Inflammatory macrophage treated with lipopolysaccharide for 1 hour (primary cell): ENCODE measurements at regions not wholly inside any gene's neighbourhood (a gene's known extent, or its start where the extent isn't known, plus 50 kb on each side); places are given as distances from the start of the nearest gene placed in this dataset.
"Not testable (repeated sequence)": the region's sequence is repeated elsewhere in the genome, so short reads cannot be mapped to it uniquely, and the experiment has no call there.

Experiments used
- DNase-seq, 2 donors: peaks; one replicate each; pipeline ENCODE4 v3.0.0-alpha.2; 2020 to 2022

DNA sequence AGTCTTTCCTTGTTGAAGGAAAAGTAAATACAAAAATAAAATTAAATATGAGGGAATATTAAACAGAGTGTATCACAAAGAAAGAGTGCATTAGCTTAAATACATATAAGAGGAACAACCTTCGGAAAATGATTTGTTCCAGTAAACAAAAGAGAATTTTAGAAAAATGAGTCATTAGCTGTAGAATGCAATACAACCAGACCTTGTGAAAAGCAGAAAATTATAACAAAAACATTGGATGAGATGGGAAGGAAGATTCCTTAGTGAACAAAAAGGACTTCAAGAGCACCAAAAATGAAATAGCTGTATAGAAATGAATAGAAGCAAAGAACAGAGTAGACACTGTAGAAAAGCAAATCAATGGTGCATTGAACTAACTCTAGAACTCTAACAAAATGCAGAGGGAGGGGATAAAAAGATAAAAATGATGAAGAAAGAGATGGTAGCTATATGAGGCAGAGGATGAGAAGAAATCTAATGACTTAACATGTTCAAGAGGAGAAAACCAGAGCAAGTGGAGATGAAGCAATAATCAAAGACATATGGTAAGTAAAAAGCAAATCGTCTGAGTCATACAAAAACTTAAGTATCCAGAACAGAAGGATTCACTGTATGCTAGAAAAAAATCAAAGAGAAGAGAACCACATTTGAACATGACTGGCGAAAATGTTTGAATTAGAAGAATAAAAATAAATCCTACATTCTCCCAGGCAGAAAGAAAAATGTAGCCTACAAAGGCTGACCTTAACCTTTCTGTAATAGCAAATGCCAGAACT lies 190.5 kb downstream of the TMEM26 start:
- no peak for DNase-seq

DNA sequence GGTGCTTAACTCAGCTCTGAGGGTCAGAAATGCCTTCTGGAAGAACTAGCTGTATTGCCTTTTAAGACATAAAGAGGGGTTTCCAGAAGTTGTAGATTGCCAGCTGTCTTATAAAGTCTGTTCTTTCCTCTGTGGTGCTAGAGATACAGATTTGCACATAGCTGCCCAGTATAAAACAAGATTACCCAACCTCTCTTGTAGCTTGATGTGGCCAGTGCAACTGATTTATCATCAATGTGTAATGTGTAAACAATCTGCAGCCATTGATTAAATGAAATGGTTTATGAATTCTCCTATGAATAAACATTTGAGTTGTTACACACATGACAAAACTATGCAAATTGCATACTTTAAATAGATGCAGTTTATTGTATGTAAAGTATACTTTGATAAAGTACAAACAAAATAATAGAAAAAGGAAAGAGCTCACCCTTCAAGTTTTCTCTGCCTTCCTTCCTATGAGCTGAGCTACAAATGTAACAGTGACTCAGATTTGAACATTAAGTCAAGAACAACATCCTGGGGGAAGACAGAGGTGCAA lies 195.2 kb downstream of the TMEM26 start:
- no peak for DNase-seq

DNA sequence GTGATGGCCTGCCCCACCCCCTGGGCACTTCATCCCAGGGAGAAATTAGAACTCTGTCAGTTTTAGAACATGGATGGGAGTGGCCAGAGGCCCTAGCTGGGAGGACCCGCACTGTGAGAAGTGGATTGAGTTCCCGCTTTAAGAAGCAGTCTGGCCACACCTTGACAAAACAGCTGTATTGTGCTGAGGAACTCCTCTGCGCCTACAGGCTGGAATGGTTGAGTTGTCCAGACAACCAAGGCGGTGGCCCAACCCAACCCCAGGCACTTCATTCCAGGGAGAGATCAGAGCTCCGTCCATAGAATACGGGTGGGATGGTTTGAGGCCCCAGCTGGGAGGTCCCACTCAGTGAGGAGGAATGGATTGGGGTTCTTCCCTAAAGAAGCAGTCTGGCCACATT lies 196.0 kb downstream of the TMEM26 start:
- no peak for DNase-seq

DNA sequence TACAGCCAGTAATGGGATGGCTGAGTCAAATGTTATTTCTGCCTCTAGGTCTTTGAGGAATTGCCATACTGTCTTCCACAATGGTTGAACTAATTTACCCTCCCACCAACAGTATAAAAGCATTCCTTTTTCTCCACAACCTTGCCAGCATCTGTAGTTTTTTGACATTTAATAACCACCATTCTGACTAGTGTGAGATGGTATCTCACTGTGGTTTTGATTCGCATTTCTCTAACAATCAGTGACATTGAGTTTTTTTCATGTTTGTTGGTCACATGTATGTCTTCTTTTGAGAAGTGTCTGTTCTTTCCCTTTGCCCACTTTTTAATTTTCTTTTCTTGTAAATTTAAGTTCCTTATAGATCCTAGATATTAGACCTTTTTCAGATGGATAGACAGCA lies 200.9 kb downstream of the TMEM26 start:
- not testable (repeated sequence) for DNase-seq

DNA sequence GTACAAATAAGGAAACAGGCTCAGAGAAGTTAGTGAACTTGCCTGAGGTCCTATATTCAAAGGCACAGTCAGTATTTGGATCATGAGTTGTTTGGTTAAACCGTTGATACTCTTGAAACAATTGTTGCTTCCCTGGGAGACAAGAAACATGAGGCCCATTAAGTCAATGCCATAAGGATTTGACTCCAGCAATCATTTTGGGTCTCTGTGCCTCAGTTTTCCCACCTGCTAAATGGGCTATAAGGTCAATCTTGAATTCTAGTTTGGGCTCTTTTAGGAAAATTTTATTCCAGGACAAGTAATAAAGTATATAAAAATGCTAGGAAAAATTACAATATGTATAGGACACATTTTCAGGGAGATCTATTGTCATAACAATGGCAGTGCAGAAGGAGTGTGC lies 202.1 kb downstream of the TMEM26 start:
- DNase-seq, result no peak

DNA sequence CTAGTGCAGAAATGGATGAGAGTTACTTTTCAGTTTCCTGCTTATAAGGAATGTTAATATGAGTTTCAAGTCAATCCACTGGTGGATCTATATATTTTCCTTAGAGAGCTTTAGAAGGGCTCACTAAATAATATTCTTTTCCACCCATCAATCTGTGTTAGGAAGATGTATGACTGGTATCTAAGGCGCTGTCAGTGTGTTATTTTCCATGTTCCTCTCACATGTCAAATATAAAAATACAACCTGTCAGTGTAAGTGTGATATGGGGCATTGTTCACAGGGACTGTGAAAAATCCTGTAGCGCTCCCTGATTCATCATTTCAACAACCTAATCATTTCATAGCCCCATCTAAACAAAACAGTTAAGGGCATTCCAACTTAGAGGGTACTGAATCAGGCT lies 203.1 kb downstream of the TMEM26 start:
- DNase-seq, result no peak

DNA sequence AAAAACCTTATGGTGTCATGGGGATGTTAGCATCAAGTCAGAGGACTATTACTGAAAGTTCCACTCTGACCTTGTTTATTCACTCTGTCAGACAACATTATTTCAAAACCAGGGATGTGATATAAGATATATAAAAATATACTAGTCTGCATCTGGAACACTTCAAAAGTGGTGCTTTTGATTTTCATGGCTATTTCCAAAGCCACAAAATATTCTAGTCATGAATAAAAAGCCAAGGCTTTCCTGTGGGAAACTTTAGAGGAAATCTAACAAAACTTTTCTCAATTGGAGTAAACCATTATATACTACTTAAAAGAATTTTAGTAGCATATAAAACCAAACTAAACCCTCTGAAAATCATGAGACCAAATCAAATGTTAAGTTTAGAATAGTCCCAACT lies 205.2 kb downstream of the TMEM26 start:
- no peak for DNase-seq

DNA sequence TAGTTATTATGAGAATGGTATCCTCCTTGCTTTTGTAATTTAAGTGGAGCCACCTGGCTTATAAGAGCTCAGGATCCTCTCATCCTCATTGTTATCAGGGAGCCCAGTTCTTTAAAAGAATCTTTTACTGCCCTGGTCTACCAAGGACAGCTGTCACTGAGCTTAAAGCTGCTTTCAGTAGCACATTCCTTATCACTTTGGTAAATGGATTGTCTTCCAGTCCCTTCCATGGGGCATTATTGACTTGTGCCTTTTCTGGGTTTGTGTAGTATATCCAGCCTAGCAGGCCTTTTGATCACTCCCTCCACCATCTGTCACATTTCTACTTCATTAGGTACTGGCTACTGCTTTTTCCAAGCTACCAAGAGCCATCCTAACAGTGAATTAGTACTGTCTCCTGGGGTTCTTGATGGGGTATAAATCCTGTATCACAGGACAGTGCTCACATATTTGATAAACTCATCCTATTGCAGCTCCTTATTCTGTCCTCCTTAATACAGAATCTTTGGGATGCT lies 208.9 kb downstream of the TMEM26 start:
- DNase-seq, result no peak

DNA sequence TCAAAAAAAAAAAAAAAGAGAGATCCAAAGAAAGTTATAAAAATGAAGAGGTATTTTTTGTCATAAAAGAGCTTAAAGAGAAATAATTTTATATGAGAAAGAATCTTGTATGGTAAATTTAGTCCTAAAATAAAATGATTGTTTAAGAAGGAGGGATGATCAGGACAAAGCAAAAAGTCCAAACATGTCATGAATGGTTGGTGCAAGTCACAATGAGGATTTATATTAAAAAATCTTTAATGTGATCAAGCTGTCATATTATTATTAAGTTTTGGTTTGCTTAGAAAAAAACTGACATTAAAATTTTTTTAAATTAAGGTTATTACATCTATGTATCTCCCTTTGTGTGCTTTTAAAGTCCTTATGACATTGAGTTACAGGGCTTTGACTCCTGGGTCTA lies 220.4 kb downstream of the TMEM26 start:
- no peak for DNase-seq

DNA sequence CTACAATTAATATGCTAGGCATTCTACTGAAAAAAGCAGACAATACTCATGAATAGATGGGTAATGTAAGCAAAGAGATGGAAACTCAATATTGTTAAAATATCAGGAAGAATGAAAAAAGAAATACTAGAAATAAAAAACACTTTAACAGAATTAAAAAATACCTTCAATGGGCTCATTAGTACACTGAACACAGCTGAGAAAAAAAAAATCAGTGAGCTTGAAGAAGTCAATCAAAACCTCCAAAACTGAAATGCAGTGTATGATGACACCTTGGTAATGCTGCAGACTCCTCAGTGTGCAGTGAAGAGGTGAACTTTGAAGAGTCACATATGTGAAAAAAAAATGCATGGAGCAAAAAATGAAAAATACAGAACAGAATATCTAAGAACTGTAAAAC lies 227.2 kb downstream of the TMEM26 start:
- DNase-seq, result no peak

DNA sequence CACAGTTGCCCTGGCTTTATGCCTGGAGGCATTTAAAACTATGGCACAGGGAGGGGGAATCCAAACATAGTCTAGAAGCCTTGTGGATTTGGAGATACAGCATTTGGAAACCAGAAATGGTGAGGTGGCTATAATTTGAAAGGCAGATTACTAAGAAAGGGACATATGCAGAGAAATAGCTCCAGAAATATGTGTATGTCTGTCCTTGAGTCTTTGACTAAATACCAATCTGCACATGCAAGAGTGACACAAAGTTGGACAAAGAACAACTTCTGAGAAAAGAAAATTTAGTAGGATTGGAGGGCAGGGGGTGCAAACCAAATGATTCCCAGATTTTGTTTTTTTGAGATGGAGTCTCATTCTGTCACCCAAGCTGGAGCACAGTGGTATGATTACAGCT lies 229.6 kb downstream of the TMEM26 start:
- no peak for DNase-seq

DNA sequence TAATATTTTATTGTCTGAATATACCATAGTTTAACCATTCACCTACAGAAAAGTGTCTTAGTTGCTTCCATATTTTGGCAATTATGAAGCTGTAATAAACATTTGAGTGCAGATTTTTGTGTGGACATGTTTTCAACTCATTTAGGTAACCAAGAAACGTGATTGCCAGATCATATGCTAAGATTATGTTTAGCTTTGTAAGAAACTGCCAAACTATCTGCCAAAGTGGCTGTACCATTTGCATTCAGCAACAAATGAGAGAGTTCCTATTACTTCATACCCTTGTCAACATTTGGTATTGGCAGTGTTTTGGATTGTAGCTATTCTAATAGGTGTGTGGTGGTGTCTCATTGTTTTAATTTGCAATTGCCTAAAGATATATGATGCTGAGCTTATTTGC lies 233.5 kb downstream of the TMEM26 start:
- DNase-seq, result no peak

DNA sequence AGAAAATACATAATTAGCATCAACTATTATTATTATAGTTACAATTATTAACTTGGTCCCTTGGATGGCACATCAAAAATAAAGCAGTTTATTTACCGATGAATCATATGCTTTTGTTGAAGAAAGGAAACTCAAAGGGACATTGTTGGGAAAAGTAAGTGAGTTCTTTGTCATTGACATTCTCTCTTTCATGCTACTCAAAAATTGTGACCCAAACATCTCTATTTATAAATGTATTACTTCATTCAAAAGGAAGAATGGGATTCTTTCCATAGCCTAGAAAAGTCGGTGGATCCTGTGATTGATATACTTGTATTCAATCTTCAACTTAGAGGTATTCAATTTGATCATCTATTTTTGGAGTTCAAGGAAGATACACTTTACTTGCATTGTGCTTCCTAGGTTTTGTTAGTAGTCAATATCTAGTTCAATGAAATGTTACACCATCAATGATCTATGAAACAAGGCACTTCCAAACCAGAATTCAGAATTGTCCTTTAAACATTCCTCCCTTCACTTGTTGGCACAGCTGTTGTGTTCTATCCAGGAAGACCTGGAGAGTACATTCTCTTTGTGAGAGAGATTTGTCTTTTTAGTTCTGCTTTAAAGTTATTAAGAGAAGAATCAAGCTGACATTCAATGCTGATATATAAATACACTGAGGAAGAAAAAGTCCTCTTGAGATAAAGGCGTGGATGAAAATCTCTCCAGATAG lies 235.2 kb downstream of the TMEM26 start:
- no peak for DNase-seq

DNA sequence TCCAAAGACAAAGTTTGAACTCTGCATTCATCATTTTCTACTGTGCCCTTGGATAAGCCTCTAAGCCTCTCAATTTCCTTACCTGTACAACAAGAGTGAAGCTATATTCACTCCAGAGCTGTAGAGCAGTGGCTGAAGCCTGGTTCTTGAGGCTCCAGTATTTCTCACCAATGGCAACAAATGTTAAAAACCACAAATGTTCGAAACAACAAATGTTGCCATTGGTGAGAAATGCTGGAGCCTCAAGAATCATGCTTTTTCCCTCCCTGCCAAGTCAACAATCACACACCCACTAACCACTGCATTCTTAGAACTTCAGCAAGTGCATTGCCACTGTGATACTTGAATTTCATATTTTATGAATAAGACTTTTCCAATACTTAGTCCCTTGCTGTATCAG lies 237.9 kb downstream of the TMEM26 start:
- DNase-seq, result no peak

DNA sequence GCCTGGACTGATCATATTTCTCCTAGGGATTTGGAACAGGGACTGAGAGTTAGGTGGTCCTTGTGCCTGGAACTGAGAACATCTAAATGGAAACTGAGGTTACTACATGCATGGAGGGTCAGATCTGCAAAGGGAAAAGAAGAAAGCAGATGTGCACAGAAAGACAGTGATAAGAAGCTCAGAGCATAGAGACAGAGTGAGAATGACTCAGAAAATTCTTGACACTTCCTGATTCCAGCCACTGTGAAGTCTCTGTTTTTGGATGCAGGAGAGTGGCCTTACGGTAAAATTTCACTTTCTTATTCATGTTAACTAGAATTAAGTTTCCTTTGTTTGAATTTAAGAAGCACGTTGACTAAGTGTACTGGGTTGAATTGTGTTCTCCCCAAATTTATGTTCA lies 241.7 kb downstream of the TMEM26 start:
- DNase-seq, result no peak

DNA sequence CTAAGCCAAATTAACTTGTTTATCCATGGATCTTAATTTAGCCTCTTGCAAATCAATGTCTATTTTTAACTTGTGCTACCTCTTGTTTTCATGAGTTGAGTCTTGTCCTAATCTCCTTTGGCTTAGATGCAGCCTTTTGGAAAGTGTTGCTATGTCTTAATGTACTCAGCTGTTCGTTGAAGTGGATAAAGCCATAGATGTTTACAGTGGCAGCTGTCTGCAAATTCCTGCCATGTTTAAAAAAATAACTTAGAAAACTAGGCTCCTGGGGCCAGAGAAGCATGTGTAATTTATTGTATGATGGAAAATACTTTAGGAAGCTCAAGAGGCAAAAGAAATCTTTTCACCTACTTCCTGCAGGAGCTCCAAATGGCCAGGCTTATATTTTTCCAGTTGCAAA lies 253.1 kb upstream of the RHOBTB1 start:
- DNase-seq, result no peak

DNA sequence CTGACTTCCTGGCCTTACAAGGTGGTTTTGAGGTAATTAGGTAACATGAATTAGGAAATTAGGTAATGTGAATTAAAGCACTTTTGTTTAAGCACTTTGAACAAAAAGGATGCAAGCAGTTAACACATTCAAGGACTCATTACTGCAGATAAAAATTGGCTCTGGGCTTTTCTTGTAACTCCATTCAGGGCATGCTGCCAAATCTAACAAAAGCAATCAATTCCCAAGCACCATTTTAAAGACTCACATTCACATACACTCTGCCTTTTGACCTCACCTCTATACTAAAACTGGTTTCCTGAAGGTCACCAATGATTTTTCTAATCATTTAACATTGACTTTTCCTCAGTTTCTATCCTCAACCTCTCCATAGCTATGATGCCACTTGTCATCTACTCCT lies 251.2 kb upstream of the RHOBTB1 start:
- no peak for DNase-seq

DNA sequence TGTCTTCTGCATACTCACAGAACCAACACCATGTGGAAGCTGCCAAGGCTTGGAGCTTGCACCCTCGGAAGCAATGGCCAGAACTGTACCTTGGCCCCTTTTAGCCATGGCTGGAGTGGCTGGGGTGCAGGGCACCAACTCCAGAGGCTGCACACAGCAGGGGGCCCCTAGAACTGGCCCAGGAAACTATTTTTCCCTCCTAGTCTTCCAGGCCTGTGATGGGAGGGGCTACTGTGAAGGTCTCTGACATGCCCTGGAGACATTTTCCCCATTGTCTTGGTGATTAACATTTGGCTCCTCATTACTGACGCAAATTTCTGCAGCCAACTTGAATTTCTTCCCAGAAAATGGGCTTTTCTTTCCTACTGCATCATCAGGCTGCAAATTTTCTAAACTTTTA lies 248.6 kb upstream of the RHOBTB1 start:
- not testable (repeated sequence) for DNase-seq

DNA sequence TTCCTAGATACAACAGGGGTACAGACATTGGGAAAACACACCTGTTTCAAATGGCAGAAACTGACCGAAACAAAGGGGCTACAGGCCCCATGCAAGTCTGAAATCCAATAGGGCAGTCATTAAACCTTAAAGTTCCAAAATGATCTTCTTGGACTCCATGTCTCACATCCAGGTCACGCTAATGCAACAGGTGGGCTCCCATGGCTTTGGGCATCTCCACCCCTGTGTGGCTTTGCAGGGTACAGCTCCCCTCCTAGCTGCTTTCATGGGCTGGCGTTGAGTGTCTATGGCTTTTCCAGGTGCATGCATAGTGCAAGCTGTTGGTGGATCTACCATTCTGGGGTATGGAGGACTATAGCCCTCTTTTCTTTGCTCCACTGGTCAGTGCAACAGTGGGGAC lies 248.1 kb upstream of the RHOBTB1 start:
- DNase-seq, result no peak

DNA sequence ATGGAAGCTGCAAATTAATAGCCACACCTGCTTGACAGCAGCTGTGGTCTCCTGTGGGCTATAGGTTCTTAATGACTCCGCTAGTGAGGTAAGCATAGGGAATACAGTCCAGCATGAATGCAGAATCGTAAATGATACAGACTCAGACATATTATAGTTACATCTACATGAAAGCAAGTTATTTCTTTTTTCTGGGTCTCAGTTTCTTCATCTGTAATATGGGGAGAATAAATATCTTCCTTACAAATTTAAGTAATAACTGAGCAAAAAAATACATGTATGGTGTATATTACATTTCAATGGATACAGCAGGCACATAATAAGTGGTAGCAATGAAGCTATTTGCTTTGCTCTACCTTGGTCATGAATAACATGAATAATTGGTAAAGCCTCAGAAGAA lies 245.9 kb upstream of the RHOBTB1 start:
- no peak for DNase-seq

DNA sequence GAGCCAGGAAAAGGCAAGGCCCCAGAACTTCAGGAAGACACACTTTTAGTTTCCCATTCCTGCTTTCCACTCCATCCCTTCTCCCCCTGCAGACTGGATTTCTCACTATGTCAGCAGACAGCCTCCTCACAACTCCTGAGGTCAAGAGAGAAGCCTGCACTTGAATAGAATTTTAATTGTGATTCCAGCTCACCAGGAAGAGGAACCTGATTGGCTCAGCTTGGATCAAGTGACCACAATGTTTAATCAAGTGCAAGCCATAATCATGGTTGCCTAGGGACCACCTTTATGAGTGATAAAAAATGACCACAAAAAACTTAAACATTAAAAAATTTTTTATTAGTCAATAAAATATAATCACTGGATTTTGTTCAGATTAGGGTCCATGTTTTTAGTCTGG lies 244.7 kb upstream of the RHOBTB1 start:
- DNase-seq, result no peak

DNA sequence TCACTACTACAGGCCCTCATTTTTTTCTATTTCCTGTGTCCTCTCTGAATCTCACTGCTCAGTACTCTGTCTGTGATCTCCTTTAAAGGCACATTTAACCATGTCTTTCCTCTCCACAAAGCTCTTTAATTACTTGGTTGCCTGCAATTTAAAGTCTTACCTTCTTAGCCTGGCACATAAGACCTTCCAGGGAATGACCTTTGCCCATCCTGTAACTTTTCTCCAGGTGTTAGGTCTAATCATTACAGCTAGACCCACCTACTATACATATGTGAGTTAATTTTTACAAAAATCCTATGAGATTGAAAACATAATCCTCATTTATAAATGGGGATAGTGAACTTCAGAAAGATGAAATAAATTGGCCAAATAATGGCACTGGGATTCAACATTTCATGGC lies 244.1 kb upstream of the RHOBTB1 start:
- no peak for DNase-seq

DNA sequence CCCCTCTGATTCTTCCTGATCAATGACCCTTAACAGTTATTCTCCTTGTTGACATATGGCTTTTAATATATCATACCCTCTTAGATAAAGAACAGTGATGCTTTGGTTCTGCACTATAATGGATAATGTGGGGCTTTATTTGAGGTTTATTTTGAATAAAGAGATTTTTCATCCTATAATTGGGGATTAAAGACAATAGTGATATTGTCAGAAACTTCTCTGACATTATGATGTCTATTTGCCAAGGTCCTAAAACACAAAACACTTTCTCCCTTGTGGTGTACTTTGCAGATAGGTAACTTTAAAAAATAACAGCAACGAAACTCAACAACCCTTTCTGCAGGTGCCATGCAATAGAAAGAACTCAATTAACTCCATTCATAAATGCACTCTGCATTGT lies 243.6 kb upstream of the RHOBTB1 start:
- no peak for DNase-seq

DNA sequence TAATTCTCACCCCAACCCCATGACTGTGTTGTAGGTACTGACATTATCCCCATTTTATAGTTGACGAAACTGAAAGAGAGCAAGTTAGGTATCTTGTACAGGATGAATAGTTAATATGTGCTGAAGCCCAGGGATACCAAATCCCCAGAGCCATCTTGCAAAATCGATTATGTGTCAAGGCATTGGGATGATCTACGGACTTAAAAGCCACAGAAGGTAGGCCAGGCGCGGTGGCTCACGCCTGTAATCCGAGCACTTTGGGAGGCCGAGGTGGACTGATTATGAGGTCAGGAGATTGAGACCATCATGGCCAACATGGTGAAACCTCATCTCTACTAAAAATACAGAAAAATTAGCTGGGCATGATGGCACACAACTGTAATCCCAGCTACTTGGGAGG lies 242.4 kb upstream of the RHOBTB1 start:
- DNase-seq, result no peak
